ENCODE measurements at regions not wholly inside any gene's neighbourhood (a gene's known extent, or its start where the extent isn't known, plus 50 kb on each side); places are given as distances from the start of the nearest gene placed in this dataset.
"Not testable (repeated sequence)": the region's sequence is repeated elsewhere in the genome, so short reads cannot be mapped to it uniquely, and the experiment has no call there.

DNA sequence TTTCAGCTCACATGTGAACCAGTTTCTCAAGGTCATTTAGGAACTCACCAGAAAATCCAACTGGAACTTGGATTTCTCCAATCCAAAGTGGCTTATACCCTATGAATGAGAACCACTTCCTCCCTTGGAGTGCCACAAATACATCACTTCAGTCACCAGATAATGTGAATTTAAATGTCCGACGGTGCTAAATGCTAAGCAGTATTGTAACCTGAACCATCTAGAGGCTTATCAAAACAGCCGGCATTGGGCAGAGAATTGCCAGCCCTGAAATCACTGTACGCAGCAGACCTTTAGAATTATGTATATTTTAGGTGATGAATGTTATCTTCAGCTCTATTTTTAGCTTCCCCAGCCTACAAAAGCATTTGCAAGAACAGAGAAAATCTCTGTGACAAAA lies 76.8 kb upstream of the COX20 start:
- DNase-seq: no peak

DNA sequence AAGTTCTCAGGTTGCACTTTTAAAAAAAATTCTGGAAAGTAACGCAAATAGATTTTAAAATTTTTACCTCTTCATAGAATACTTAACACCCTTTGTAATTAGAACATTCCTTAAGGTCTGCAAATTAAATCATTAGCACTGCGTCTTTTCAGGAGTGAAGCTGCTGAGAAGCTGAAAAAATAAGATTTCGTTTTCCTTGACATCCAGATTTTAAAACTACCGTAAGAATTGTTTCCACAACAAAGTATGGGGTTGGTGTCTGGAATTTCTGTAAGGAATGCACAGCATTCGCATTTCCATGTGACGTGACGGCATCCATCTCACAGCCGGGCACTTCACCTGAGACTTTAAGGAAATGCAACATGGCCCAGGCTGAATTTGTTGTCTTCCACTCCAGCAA lies 76.3 kb upstream of the COX20 start:
- no peak for DNase-seq

DNA sequence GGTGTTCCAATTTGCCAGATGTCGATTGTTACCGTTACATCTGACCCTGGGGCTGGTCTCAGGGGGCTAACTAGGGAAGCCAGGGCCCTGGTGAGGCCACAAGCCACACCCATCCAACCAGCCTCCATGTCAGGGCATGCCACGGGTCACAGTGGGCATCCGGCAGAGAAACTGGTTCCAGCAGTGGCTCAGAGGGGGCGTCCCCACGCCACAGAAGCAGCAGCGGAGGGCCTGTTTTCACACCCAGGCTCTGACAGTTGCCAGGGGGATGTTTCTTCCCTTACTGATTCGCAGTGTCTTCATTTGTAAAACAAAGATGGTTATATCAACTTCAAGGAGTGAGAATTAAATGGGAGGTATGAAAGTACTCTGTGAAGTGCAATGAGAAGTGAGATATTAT lies 75.0 kb upstream of the COX20 start:
- no peak for DNase-seq

DNA sequence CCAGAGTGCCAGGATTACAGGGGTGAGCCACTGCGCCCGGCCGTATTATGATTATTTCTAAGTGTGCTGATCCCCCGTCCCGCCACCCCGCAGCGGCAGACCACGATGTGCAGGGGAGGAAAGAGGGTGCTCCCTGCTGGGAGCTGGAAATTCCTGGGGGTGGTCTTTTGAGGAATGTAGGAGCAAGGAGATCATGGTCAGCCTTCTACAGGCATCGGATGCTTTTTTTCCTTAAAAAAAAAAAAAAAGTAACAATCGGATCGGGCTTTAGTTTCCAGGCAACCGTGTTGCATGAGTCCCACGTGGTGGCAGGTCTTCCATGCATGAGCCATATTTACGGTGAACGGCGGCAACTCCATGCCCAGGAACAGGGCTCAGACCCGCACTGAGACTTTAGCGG lies 74.2 kb upstream of the COX20 start:
- DNase-seq: no peak

GRCh38 chr1:244762629-244763028 lies 72.8 kb upstream of the COX20 start:
- DNase-seq: no peak

GRCh38 chr1:244768186-244768585 lies 67.3 kb upstream of the COX20 start:
- no peak for DNase-seq

GRCh38 chr1:244768804-244769203 lies 66.7 kb upstream of the COX20 start:
- DNase-seq: no peak

DNA sequence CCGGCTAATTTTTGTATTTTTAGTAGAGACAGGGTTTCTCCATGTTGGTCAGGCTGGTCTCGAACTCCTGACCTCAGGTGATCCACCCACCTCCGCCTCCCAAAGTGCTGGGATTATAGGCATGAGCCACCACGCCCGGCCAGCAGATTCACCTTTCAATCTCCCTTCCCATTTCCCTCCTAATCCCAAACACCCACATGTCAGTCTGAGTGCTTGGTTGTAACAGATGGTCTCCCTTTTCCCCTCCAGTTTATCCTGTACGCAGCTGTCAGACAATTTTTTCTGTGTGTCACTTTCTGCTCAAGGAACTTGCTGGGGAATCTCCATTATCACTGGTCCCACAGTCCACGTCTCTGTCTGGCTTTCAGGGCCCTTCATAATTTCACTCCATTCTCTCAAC lies 64.9 kb upstream of the COX20 start:
- DNase-seq: peak in 1 of 2 experiments; percentile 16

DNA sequence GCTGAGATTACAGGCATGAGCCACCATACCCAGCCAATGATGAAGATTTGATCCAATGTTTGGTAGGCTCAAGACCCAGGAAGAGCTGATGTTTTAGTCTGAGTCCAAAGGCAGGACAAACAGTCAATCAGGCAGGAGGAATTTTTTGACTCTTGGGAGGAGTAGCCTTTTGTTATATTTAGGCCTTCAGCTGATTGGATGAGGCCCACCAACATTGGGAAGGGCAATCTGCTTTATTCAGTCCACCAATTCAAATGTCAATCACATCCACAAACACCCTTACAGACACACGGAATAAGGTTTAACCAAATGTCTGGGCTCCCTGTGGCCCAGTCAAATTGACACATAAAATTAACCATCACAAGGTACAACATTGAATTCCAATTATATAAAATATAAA lies 61.9 kb upstream of the COX20 start:
- no peak for DNase-seq

GRCh38 chr1:244776783-244777182 lies 58.7 kb upstream of the COX20 start:
- not testable (repeated sequence) for DNase-seq

DNA sequence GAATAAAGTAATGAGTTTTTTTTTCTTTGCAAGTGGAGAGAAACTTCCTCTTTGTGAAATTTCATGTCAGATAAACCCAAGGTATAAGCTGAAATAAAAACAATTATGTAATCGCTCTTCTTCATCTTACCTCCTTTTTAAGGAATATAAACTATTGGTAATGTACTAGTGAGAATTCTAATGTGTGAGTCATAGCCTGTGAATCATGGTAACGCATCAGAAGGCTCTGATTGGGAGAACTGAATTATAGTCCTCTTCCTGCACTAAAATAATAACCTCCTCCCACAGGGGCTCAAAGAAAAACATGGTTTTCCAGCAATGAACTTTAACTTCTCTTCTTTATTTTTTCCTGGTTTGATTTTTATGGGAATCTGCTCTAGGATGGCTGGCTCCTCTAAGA lies 57.1 kb upstream of the COX20 start:
- DNase-seq: no peak

- no peak for DNase-seq
Observed at GRCh38 chr1:244779410-244779809, 56.0 kb upstream of the COX20 start.

GRCh38 chr1:244780311-244780710 lies 55.1 kb upstream of the COX20 start:
- DNase-seq: no peak

- DNase-seq: no peak
Observed at GRCh38 chr1:244782056-244782455, 53.4 kb upstream of the COX20 start.

GRCh38 chr1:244783138-244783537 lies 52.3 kb upstream of the COX20 start:
- no peak for DNase-seq
